GM18519 (cell line): ENCODE measurements at regions not wholly inside any gene's neighbourhood (a gene's known extent, or its start where the extent isn't known, plus 50 kb on each side); places are given as distances from the start of the nearest gene placed in this dataset.
A peak's percentile ranks its signal among the peaks of the same experiment; 100 is the strongest.

Source experiments
- ATAC-seq: cut with Tn5 transposase; IDR thresholded peaks from one replicate; pipeline ENCODE4 v1.9.1; 2021; ENCODE audit warnings: mild to moderate bottlenecking, moderate library complexity; ENCODE audit not compliant: unreplicated experiment, low FRiP score

- ATAC-seq = no peak
These were observed 79.0 kb downstream of the LBH start for GRCh38 chr2:30310371-30310770.

- ATAC-seq = no peak
These were observed 79.6 kb downstream of the LBH start for GRCh38 chr2:30310955-30311354.

GRCh38 chr2:30311711-30312110 is 80.4 kb downstream of the LBH start:
- no peak for ATAC-seq

- no peak for ATAC-seq
These were observed 81.6 kb downstream of the LBH start for GRCh38 chr2:30312916-30313315.

- no peak for ATAC-seq
These were observed 83.6 kb downstream of the LBH start for GRCh38 chr2:30314981-30315380.

GRCh38 chr2:30315391-30316063 is 84.2 kb downstream of the LBH start:
- no peak for ATAC-seq

GRCh38 chr2:30316408-30316807 is 85.1 kb downstream of the LBH start:
- ATAC-seq = no peak

- no peak for ATAC-seq
These were observed 87.9 kb downstream of the LBH start for GRCh38 chr2:30318987-30319782.

- ATAC-seq = no peak
These were observed 90.1 kb downstream of the LBH start for GRCh38 chr2:30321466-30321865.

GRCh38 chr2:30323499-30323898 is 92.2 kb downstream of the LBH start:
- ATAC-seq = no peak

- ATAC-seq = no peak
These were observed 93.0 kb downstream of the LBH start for GRCh38 chr2:30324245-30324908.

- ATAC-seq = no peak
These were observed 94.4 kb downstream of the LBH start for GRCh38 chr2:30325600-30326328.

- ATAC-seq = no peak
These were observed 95.2 kb downstream of the LBH start for GRCh38 chr2:30326497-30326896.

GRCh38 chr2:30331038-30331437 is 99.7 kb downstream of the LBH start:
- no peak for ATAC-seq

GRCh38 chr2:30331869-30332268 is 100.5 kb downstream of the LBH start:
- no peak for ATAC-seq

- no peak for ATAC-seq
These were observed 101.6 kb downstream of the LBH start for GRCh38 chr2:30332791-30333453.

GRCh38 chr2:30334762-30335363 is 103.5 kb downstream of the LBH start:
- ATAC-seq = no peak

- ATAC-seq = no peak
These were observed 104.8 kb downstream of the LBH start for GRCh38 chr2:30336084-30336483.

- ATAC-seq = peak; percentile 89
These were observed 105.9 kb downstream of the LBH start for GRCh38 chr2:30336978-30337841.
